Progenitor cell of endocrine pancreas (in vitro differentiated cells): ENCODE measurements at regions not wholly inside any gene's neighbourhood (a gene's known extent, or its start where the extent isn't known, plus 50 kb on each side); places are given as distances from the start of the nearest gene placed in this dataset.

Experiments used
- DNase-seq: peaks from one replicate; pipeline ENCODE4 v3.0.0; 2021; ENCODE audit warnings: low spot score; ENCODE audit not compliant: unreplicated experiment
- H3K27ac Mint-ChIP-seq: 2 replicates; pipeline ENCODE4 v1.8.0; 2021; ENCODE audit warnings: mild to moderate bottlenecking, moderate library complexity, mixed read lengths
- H3K27me3 Mint-ChIP-seq: 2 replicates; pipeline ENCODE4 v1.8.0; 2021; ENCODE audit warnings: mixed read lengths
- H3K36me3 Mint-ChIP-seq: 2 replicates; pipeline ENCODE4 v1.8.0; 2022; ENCODE audit warnings: mixed read lengths; ENCODE audit not compliant: insufficient read depth
- H3K4me1 Mint-ChIP-seq: 2 replicates; pipeline ENCODE4 v1.8.0; 2021; ENCODE audit warnings: low read depth, mixed read lengths
- H3K4me3 Mint-ChIP-seq: 2 replicates; pipeline ENCODE4 v1.8.0; 2021; ENCODE audit warnings: low read depth, mild to moderate bottlenecking, moderate library complexity, mixed read lengths
- H3K9me3 Mint-ChIP-seq: 2 replicates; pipeline ENCODE4 v1.8.0; 2021; ENCODE audit warnings: low read depth, mixed read lengths
- TF ChIP-seq, protein P1 (sequence below): fragments of 200-600 bp; sonication (generic); IDR thresholded peaks from one replicate; pipeline ENCODE4 v1.5.0; 2021; ENCODE audit warnings: antibody characterized with exemption, mild to moderate bottlenecking; ENCODE audit not compliant: unreplicated experiment

DNA sequence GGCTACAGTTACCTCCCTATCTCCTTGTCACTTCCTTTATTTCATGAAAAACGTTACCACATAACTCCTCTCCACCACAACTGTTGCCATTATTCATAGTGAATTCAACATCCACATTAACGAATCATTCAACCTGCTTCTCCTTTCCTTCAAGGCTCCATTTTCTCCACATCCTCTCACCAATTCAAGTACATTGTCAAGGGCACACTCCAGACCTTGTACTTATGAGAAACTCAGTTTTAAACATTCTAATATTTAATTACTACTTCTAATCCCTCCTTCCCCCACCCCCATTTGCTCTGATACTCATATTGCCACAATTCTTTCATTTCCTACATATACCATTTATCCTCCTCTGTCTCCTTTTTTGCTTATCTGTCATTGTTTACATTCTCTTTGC is 871.2 kb downstream of the TUSC7 start:
- DNase-seq: no peak
- no peak overlapping the region for H3K4me3 Mint-ChIP-seq
- no peaks in the 10 kb centered on the region for H3K36me3 Mint-ChIP-seq
- H3K27me3 Mint-ChIP-seq: no peaks in the 10 kb centered on the region
- H3K27ac Mint-ChIP-seq: no peak overlapping the region
- TF ChIP-seq, protein P1, sequence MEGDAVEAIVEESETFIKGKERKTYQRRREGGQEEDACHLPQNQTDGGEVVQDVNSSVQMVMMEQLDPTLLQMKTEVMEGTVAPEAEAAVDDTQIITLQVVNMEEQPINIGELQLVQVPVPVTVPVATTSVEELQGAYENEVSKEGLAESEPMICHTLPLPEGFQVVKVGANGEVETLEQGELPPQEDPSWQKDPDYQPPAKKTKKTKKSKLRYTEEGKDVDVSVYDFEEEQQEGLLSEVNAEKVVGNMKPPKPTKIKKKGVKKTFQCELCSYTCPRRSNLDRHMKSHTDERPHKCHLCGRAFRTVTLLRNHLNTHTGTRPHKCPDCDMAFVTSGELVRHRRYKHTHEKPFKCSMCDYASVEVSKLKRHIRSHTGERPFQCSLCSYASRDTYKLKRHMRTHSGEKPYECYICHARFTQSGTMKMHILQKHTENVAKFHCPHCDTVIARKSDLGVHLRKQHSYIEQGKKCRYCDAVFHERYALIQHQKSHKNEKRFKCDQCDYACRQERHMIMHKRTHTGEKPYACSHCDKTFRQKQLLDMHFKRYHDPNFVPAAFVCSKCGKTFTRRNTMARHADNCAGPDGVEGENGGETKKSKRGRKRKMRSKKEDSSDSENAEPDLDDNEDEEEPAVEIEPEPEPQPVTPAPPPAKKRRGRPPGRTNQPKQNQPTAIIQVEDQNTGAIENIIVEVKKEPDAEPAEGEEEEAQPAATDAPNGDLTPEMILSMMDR: no peak
- H3K4me1 Mint-ChIP-seq: no peaks in the 10 kb centered on the region
- peaks cover 3% of the 10 kb centered on the region for H3K9me3 Mint-ChIP-seq

DNA sequence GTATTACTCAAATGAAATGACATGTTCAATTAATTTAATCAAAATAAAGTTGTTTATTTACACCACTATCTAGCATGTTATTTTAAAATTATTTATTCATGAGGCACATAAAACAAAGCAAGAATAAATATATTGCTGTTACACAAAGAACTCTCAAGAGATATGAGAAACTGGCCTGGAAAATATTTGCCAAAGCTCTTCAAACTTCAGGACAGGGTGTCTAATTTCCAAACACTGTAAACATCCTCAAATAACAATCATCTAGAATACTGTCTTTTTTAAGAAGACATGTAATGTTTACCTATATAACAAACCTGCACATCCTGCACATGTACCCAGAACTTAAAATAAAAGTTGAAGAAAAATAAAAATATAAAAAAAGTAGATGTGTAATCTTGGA is 876.6 kb downstream of the TUSC7 start:
- peaks cover 24% of the 10 kb centered on the region for H3K4me1 Mint-ChIP-seq
- TF ChIP-seq, protein P1: no peak

DNA sequence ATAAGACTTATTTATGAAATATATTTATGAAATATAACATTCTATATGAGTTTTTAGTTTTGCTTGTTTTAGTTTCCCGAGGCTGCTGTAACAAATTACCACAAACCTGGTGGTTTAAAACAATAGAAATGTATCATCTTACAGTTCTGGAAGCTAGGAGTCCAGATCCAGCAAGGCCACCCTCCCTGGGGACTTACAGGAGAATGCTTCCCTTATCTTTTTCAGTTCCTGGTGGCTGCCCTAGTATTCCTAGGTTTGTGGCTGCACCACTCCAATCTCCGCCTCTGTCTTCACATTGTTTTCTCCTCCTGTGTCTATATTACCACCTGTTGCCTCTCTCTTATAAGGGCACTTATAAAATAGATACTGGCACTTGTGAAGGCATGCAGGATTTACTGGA is 877.8 kb downstream of the TUSC7 start:
- H3K4me3 Mint-ChIP-seq: no peak overlapping the region
- peaks cover 3% of the 10 kb centered on the region for H3K9me3 Mint-ChIP-seq
- H3K27me3 Mint-ChIP-seq: no peaks in the 10 kb centered on the region
- TF ChIP-seq, protein P1: no peak
- H3K4me1 Mint-ChIP-seq: peaks cover 24% of the 10 kb centered on the region
- no peak overlapping the region for H3K27ac Mint-ChIP-seq
- H3K36me3 Mint-ChIP-seq: no peaks in the 10 kb centered on the region
- no peak for DNase-seq

More for the DNA sequence above, 876.6 kb downstream of the TUSC7 start:
- no peaks in the 10 kb centered on the region for H3K27me3 Mint-ChIP-seq
- no peak overlapping the region for H3K27ac Mint-ChIP-seq
- peaks cover 3% of the 10 kb centered on the region for H3K9me3 Mint-ChIP-seq
- no peak overlapping the region for H3K4me3 Mint-ChIP-seq
- no peaks in the 10 kb centered on the region for H3K36me3 Mint-ChIP-seq
- DNase-seq: no peak

DNA sequence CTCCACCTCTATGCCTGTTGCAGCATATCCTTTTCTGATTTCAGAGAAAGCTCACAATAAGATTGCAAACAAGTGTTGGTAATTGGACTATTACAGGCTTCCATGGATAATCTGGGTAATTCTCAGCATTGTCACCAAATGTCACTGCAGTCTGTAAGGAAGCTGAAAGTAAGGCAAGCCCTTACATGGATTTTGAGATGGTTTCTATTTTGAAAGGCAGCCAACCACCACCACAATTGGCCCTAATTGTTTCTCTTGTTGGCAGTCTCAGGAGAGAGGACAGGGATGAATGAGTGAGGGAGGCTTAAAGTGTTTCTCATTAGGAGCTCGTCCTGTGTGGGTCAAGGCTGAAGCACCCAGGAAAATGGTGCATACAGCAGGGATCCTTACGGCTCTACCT is 879.9 kb downstream of the TUSC7 start:
- Mint-ChIP-seq H3K36me3 (no peaks in the 10 kb centered on the region), H3K27me3 (no peaks in the 10 kb centered on the region), H3K27ac (peak overlapping the region; percentile 60), H3K9me3 (peaks cover 1% of the 10 kb centered on the region), H3K4me1 (peaks cover 24% of the 10 kb centered on the region), H3K4me3 (no peak overlapping the region)
- TF ChIP-seq, protein P1: no peak
- DNase-seq: no peak

DNA sequence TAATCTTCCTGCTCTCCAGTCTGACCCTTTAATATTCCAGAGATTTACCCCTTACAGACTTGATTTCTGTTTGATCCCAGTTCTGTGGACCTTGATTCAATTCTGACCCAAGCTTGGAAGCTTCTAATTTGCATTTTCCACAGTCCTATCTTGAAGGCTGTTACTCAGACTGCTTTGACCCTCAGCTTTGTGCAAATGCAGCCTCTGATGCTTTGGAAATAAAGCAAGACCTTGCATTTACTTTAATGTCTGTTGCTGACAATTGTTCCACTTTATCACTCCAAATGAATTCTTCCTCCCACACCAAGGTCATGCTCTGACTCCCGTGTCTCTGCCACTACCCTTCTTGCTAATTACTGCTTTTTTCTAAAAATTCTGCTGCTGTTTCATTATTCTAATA is 886.0 kb downstream of the TUSC7 start:
- H3K4me3 Mint-ChIP-seq: no peak overlapping the region
- H3K9me3 Mint-ChIP-seq: no peaks in the 10 kb centered on the region
- no peaks in the 10 kb centered on the region for H3K27me3 Mint-ChIP-seq
- TF ChIP-seq, protein P1: no peak
- no peak for DNase-seq
- H3K27ac Mint-ChIP-seq: no peak overlapping the region
- H3K4me1 Mint-ChIP-seq: peaks cover 9% of the 10 kb centered on the region
- no peaks in the 10 kb centered on the region for H3K36me3 Mint-ChIP-seq

DNA sequence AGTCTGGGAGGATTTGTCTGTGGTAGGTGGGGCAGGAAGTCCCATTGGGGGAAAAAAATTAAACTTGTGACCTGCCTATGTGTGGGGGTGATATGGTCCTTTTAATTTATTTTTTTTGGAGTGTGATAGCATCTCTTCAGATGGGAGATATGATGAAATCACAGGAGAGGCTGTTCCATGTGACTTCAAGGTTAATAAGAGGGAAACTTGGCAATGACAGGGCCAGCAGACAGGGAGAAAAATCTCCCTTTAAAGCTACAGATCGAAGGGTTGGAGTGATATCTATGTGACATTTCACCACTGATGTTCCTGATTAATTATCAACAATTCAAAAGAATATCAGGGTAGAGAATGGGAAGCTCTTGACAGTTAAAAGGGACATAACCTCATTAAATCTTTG is 886.9 kb downstream of the TUSC7 start:
- Mint-ChIP-seq H3K27me3 (no peaks in the 10 kb centered on the region), H3K27ac (no peak overlapping the region), H3K9me3 (no peaks in the 10 kb centered on the region), H3K36me3 (no peaks in the 10 kb centered on the region), H3K4me1 (peaks cover 8% of the 10 kb centered on the region), H3K4me3 (no peak overlapping the region)
- TF ChIP-seq, protein P1: no peak
- no peak for DNase-seq
